Astrocyte of the cerebellum (primary cell): ENCODE measurements at regions not wholly inside any gene's neighbourhood (a gene's known extent, or its start where the extent isn't known, plus 50 kb on each side); places are given as distances from the start of the nearest gene placed in this dataset.

Source experiments
- DNase-seq: peaks from one replicate; pipeline ENCODE4 v3.0.0-alpha.2; 2011; ENCODE audit warnings: low read depth
- H3K4me3 ChIP-seq: 2 replicates; pipeline ENCODE4 v1.5.1; 2011; ENCODE audit warnings: mild to moderate bottlenecking, low read depth, low read length, moderate library complexity
- in situ Hi-C: cut with HindIII; loops from 2 replicates; pipeline ENCODE4 v1.10.0; 2017; ENCODE audit warnings: low sequenced_read_pairs
- TF ChIP-seq, protein P1 (sequence below): IDR thresholded peaks from 2 replicates; pipeline ENCODE4 v1.5.1; 2012; ENCODE audit warnings: low read length, low read depth, moderate library complexity, mild to moderate bottlenecking; ENCODE audit errors: missing control alignments

DNA sequence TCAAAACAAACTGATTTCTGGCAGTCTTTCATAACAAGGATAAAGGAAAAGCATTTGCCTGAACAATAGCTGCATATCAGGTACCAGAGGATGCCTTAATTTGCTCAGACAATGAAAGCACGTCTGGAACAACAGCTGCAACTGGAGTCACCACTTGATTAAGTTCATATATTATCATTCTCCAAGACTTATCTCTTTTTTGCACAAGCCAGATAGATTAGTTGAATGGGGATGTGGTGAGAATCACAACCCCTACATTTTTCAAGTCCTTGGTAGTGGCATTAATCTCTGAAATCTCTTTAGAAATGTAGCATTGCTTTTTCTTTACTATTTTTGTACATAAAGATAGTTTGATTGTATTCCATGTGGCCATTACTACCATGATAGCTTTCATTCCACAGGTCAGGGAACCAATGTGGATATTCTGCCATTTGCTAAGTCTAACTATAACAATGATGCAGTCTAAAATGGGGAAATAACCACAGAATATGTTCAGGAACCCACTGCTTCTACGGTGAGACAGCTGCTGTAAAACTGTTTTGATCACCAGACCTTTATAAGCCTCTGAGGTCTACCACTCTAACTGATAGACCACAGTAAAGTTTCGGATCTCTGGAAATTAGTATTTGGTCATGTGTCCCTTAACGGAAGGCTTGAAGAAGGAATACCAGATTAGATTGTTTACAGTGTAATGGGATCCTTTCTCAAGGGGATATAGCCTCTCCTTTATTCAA is 1176.2 kb downstream of the DNAJB9 start:
- no peak overlapping the region for H3K4me3 ChIP-seq
- in situ Hi-C loops, result no loop called here
- TF ChIP-seq, protein P1, sequence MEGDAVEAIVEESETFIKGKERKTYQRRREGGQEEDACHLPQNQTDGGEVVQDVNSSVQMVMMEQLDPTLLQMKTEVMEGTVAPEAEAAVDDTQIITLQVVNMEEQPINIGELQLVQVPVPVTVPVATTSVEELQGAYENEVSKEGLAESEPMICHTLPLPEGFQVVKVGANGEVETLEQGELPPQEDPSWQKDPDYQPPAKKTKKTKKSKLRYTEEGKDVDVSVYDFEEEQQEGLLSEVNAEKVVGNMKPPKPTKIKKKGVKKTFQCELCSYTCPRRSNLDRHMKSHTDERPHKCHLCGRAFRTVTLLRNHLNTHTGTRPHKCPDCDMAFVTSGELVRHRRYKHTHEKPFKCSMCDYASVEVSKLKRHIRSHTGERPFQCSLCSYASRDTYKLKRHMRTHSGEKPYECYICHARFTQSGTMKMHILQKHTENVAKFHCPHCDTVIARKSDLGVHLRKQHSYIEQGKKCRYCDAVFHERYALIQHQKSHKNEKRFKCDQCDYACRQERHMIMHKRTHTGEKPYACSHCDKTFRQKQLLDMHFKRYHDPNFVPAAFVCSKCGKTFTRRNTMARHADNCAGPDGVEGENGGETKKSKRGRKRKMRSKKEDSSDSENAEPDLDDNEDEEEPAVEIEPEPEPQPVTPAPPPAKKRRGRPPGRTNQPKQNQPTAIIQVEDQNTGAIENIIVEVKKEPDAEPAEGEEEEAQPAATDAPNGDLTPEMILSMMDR, result no peak
- DNase-seq, result no peak

DNA sequence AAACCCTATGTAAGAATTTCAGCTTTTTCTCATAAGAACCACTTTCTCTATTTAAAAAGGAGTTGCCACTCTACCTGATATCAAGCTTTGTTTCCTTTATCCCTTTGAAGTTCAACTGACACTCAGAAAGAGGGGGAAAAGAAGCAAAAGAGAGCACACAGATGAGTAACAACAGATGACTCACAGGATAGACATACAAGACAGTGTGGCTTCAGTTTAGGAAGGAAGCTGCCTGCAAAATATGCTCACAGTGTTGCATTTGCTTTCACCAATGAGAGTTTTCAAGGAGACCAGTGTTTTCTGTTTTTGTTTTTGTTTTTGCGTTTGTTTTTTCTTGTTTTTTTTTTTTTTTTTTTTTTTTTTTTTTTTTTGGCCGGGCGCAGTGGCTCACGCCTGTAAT is 1181.6 kb downstream of the DNAJB9 start:
- TF ChIP-seq, protein P1, result no peak
- no peak overlapping the region for H3K4me3 ChIP-seq
- in situ Hi-C loops, result no loop called here
- no peak for DNase-seq

DNA sequence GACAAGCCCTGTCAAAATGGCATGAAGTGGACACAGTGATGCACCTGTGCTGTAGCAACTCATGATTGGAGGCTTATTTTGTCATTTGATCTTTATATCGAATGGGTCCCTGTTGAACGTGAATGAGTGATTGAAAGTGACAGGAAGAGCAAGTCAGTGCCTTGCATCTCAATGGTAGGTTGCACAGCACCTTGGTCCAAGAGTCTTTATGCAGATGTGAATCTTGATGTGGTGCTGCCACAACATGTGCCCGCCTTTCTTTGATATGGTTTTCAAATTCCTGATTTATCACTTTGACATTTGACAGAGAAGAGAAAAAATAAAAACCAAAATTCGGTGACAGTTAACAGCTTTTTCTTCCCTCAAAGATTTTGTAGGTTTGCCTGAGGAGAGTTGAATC is 1182.4 kb downstream of the DNAJB9 start:
- in situ Hi-C loops, result no loop called here
- no peak for DNase-seq
- H3K4me3 ChIP-seq, result no peak overlapping the region
- TF ChIP-seq, protein P1, result no peak

DNA sequence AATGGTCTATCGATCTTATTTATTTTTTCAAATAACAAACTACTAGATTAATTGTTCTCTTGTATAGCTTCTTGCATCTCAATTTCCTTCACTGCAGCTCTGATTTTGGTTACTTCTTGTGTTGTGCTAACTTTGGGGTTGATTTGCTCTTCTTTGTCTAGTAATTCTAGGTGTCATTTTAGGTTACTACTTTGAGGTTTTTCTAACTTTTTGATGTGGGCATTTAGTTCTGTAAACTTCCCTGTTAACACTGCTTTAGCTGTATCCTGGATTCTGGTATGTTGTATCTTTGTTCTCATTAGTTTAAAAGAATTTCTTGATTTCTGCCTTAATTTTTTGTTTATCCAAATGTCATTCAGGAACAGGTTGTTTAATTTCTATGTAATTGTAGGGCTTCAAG is 1188.0 kb downstream of the DNAJB9 start:
- in situ Hi-C loops, result no loop called here
- no peak overlapping the region for H3K4me3 ChIP-seq
- DNase-seq, result no peak
- TF ChIP-seq, protein P1, result no peak

DNA sequence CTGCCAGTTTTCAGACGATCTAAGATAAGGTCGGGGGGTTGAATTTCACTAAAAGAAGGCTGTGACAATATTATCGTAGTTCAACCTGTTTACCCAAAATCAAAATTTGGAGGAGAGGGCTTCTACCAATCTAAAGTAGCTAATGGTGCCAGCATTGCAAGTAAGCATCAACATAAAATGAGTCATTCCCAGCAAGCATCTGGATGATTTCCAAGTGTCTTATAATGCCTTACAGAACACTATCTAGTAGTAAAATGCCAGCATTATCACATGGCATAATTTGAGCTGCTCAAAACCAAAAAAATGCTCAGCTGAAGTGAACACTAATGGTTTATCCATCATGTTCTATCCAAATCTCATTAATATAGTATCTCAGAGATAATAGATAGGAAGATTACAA is 1193.9 kb downstream of the DNAJB9 start:
- no peak for DNase-seq
- H3K4me3 ChIP-seq, result no peak overlapping the region
- in situ Hi-C loops, result no loop called here
- TF ChIP-seq, protein P1, result no peak

DNA sequence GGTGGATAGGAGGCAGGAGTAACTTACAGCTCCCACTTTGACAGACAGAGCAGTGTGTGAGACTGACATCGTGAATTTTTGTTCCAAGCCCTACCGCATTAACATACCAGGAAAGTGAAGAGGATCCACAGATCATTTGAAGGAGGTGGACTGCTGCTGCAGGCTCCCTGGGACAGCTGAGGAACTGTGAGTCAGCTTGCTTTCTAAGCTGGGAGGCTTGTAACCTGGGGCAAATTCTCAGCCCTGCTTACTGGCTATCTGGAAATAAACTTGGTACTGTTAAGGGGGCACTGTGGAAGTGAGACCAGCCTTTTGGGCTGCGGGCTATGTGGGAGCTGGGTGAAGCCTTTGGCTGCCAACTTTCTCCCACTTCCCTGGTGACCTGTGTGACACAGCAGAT is 1202.5 kb downstream of the DNAJB9 start:
- no peak for DNase-seq
- no peak overlapping the region for H3K4me3 ChIP-seq
- in situ Hi-C loops, result no loop called here
- TF ChIP-seq, protein P1, result no peak

DNA sequence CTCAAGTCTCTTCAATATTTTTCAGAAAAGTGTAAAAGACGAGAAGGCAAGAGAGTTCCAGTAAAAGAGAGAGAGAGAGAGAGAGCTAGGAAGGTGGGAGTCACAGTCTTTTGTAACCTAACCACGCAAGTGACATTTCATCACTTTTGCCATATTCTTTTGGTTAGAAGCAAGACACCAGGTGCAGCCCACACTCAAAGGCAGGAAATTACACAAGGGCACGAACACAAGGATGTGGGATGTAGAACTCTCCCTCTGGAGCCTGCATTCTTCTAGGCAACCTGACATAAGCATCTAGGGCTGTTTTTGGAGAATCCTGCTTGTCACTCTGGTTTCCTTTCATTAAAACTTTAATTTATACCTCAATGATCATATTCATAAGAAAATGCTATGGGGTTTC is 1213.1 kb downstream of the DNAJB9 start:
- DNase-seq, result no peak
- in situ Hi-C loops, result no loop called here
- TF ChIP-seq, protein P1, result no peak
- no peak overlapping the region for H3K4me3 ChIP-seq
